GM21526 (cell line): ENCODE measurements at regions not wholly inside any gene's neighbourhood (a gene's known extent, or its start where the extent isn't known, plus 50 kb on each side); places are given as distances from the start of the nearest gene placed in this dataset.
"Not testable (repeated sequence)": the region's sequence is repeated elsewhere in the genome, so short reads cannot be mapped to it uniquely, and the experiment has no call there.

Experiments used
- ATAC-seq: cut with Tn5 transposase; IDR thresholded peaks from one replicate; pipeline ENCODE4 v1.9.1; 2021; ENCODE audit warnings: moderate library complexity; ENCODE audit not compliant: unreplicated experiment, low FRiP score

- ATAC-seq, result no peak
These were observed 120.3 kb upstream of the LGSN start for GRCh38 chr6:63440057-63440456.

GRCh38 chr6:63440594-63440993 lies 120.8 kb upstream of the LGSN start:
- ATAC-seq, result no peak

- no peak for ATAC-seq
These were observed 121.6 kb upstream of the LGSN start for GRCh38 chr6:63441266-63441956.

- no peak for ATAC-seq
These were observed 123.1 kb upstream of the LGSN start for GRCh38 chr6:63442870-63443269.

GRCh38 chr6:63444768-63445167 lies 125.0 kb upstream of the LGSN start:
- ATAC-seq, result no peak

GRCh38 chr6:63446405-63446804 lies 125.9 kb upstream of the LOC128125822 start:
- ATAC-seq, result no peak

GRCh38 chr6:63447134-63447533 lies 125.1 kb upstream of the LOC128125822 start:
- no peak for ATAC-seq

- no peak for ATAC-seq
These were observed 124.1 kb upstream of the LOC128125822 start for GRCh38 chr6:63448229-63448628.

GRCh38 chr6:63449714-63450113 lies 122.6 kb upstream of the LOC128125822 start:
- no peak for ATAC-seq

- ATAC-seq, result no peak
These were observed 121.0 kb upstream of the LOC128125822 start for GRCh38 chr6:63451238-63451637.

GRCh38 chr6:63452125-63452524 lies 120.2 kb upstream of the LOC128125822 start:
- ATAC-seq, result no peak

GRCh38 chr6:63456734-63457133 lies 115.5 kb upstream of the LOC128125822 start:
- no peak for ATAC-seq

GRCh38 chr6:63458480-63459115 lies 113.7 kb upstream of the LOC128125822 start:
- ATAC-seq, result peak; percentile 66

GRCh38 chr6:63459814-63460213 lies 112.5 kb upstream of the LOC128125822 start:
- no peak for ATAC-seq

GRCh38 chr6:63460971-63461370 lies 111.3 kb upstream of the LOC128125822 start:
- no peak for ATAC-seq

GRCh38 chr6:63464060-63464459 lies 108.2 kb upstream of the LOC128125822 start:
- no peak for ATAC-seq

GRCh38 chr6:63465750-63466149 lies 106.5 kb upstream of the LOC128125822 start:
- ATAC-seq, result no peak

- no peak for ATAC-seq
These were observed 106.0 kb upstream of the LOC128125822 start for GRCh38 chr6:63466242-63466733.

GRCh38 chr6:63467247-63467954 lies 104.9 kb upstream of the LOC128125822 start:
- no peak for ATAC-seq

GRCh38 chr6:63471145-63471544 lies 101.1 kb upstream of the LOC128125822 start:
- not testable (repeated sequence) for ATAC-seq

GRCh38 chr6:63471654-63472053 lies 100.6 kb upstream of the LOC128125822 start:
- ATAC-seq, result no peak
